22Rv1 (cell line): ENCODE measurements at regions not wholly inside any gene's neighbourhood (a gene's known extent, or its start where the extent isn't known, plus 50 kb on each side); places are given as distances from the start of the nearest gene placed in this dataset.

ENCODE experiments used
- H3K27ac ChIP-seq: fragments of 450-650 bp; 2 replicates; pipeline ENCODE4 v1.5.1; 2017
- ZFX ChIP-seq: fragments of 450-650 bp; IDR thresholded peaks from 2 replicates; pipeline ENCODE4 v1.6.1; 2017; ENCODE audit warnings: antibody characterized with exemption, borderline replicate concordance
- TF ChIP-seq, protein P1 (sequence below): fragments of 450-650 bp; IDR thresholded peaks from 2 replicates; pipeline ENCODE4 v1.5.1; 2017; ENCODE audit warnings: mild to moderate bottlenecking

DNA sequence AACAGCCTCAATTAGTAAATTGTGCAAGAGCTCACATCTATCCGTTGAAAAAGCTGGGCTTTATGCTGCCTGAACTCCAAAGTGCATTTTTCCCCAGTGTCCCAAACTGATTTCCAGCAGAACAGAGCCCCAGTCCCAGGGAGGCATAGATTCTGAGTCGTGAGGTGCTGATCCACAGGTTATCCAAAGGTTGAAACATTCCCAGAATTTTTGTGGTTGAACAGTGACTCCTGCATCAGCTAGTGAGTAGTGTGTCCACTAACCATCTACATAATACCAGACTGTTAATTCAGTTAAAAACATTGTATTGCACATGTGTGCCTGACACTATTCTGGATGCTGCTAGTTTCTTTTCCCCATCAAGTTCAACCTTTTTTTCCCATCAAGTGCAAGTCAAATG lies 761.5 kb downstream of the GATA3 start:
- no peak for TF ChIP-seq ZFX
- TF ChIP-seq, protein P1, sequence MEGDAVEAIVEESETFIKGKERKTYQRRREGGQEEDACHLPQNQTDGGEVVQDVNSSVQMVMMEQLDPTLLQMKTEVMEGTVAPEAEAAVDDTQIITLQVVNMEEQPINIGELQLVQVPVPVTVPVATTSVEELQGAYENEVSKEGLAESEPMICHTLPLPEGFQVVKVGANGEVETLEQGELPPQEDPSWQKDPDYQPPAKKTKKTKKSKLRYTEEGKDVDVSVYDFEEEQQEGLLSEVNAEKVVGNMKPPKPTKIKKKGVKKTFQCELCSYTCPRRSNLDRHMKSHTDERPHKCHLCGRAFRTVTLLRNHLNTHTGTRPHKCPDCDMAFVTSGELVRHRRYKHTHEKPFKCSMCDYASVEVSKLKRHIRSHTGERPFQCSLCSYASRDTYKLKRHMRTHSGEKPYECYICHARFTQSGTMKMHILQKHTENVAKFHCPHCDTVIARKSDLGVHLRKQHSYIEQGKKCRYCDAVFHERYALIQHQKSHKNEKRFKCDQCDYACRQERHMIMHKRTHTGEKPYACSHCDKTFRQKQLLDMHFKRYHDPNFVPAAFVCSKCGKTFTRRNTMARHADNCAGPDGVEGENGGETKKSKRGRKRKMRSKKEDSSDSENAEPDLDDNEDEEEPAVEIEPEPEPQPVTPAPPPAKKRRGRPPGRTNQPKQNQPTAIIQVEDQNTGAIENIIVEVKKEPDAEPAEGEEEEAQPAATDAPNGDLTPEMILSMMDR, result no peak
- H3K27ac ChIP-seq, result no peak overlapping the region

DNA sequence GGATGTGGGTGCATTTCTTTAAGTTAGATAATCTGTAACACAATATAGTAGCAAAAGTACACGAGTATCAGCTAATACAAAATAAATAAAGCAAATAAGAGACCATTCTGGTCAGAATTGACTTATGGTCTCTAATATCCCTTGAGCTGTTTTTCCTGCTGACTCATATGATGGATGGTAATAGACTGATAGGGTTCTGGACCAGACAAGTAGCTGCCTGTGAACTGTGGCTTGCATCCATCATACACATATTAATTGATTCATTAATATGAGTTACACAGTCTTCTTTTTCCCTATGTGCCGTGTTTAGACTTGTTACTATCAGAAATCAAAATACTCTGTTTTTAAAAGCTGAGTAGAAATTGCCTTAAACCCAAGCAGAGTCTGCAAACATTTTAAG lies 762.8 kb downstream of the GATA3 start:
- H3K27ac ChIP-seq, result no peak overlapping the region
- TF ChIP-seq, protein P1, result no peak
- no peak for TF ChIP-seq ZFX

DNA sequence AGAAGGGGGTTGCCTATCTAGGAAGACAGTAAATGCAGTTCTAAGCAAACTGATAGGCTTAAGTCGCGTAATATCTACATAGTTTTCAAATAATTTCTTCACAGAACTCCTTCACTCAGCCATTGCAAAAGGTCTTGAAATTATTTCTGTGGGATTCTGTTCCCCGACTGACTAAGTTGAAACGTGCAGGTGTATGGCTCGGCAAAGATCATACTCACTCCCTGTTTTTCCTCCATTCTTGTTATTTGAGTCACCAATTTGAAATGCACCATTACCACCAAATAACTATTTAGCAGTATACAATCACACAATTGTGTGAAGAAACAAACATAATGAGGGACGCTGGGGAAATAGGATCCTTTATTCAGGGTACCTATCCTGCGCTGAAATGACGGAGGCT lies 771.1 kb downstream of the GATA3 start:
- no peak overlapping the region for H3K27ac ChIP-seq
- TF ChIP-seq ZFX, result no peak
- TF ChIP-seq, protein P1, result no peak

DNA sequence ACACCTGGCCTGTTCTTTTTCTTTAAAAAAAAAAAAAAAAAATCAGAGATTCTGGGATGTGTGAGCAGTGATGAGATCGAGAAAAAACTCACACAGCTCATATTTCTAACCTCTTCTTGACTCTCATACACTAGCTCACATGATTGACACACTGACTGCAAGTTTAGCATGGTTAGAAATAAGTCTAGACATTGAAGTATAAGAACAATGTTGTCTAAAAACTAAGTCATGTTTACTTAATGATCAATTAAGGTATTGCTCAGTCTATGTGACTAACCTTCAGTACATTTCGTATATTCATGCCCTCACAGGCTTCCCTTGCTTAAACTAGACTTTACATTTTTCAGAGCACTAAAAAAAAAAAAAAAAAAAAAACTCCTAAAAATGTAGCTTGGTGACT lies 775.1 kb downstream of the GATA3 start:
- TF ChIP-seq ZFX, result no peak
- TF ChIP-seq, protein P1, result no peak
- no peak overlapping the region for H3K27ac ChIP-seq

DNA sequence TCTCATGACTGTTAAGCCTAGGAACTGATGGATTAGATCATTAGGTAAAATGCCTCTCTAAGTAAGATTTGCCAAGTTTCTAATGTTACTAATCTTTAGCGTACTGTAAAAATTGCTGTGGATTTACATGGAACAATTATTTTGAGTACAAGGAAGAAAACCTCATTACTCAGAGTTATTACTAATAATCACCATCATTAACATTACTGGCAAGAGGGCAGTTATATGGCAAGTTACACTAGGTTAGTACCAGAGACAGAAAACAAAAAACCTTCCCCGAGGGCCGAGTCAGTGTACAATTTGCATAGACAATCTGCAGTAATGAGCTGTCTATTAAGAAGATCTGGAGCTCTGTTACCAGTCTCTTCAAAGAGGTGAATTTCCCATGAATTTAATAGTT lies 775.6 kb downstream of the GATA3 start:
- no peak for TF ChIP-seq ZFX
- TF ChIP-seq, protein P1, result no peak
- peak overlapping the region; percentile 22 for H3K27ac ChIP-seq

DNA sequence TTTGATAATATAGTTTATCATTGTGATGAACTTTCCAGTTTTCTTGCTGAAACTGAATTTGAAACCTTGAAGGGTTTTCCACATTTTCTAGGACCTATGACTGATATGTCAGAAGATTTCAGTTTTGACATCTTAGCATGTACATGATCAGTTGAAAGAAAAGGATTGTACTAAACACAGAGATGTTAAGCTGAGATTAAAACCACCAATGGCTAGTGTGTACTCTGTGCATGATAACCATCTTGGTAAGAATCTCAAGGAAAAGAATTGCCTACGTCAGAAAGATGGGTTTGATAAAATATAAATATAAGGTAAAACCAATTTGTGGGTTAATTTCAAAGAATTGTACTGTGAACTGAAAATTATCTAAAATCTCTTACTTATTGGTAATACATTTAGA lies 776.4 kb downstream of the GATA3 start:
- peak overlapping the region; percentile 22 for H3K27ac ChIP-seq
- TF ChIP-seq, protein P1, result no peak
- TF ChIP-seq ZFX, result no peak

DNA sequence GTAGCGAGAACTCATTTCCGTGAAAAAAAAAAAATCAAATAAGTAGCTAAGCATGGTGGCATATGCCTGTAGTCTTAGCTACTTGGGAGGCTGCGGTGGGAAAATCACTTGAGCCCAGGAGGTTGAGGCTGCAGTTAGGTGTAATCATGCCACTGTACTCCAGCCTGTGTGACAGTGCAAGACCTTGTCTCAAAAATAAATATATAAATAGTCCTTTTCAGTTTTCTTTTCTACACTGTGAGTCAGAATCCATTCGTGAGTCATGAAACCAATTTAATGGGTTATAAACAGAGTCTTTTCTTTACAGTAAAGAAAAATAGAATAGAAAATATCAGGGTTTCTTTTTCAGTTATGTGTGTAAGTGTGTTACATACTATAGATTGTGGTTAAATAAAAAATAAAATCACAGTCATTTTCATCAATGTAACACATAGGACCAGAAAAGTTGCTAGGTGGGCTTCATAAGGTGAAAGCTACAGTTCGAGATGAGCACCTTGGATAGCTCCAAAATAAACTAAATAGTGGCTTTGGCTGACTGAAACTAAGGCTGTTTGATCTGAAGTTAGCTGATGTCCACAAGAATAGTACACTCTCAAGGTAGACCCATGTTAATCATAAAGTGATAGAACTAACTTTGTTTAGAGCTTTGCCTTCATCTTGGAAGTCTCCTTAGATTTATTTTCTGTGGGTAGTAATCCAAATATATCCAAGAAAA lies 781.1 kb downstream of the GATA3 start:
- TF ChIP-seq, protein P1, result no peak
- no peak for TF ChIP-seq ZFX
- H3K27ac ChIP-seq, result no peak overlapping the region
